Epithelial cell of proximal tubule (primary cell): ENCODE measurements at regions not wholly inside any gene's neighbourhood (a gene's known extent, or its start where the extent isn't known, plus 50 kb on each side); places are given as distances from the start of the nearest gene placed in this dataset.

ENCODE experiments used
- DNase-seq: peaks from one replicate; pipeline ENCODE4 v3.0.0-alpha.2; 2011; ENCODE audit warnings: low read depth
- H3K4me3 ChIP-seq: 2 replicates; pipeline ENCODE4 v1.5.1; 2011; ENCODE audit warnings: low read depth, mild to moderate bottlenecking, low read length
- CTCF ChIP-seq: conservative IDR thresholded peaks from 2 replicates; pipeline ENCODE4 v1.5.1; 2012; ENCODE audit warnings: low read depth, mild to moderate bottlenecking, low read length

GRCh38 chr12:107480836-107481608 is 204.6 kb upstream of the PWP1 start:
- DNase-seq: no peak

DNA sequence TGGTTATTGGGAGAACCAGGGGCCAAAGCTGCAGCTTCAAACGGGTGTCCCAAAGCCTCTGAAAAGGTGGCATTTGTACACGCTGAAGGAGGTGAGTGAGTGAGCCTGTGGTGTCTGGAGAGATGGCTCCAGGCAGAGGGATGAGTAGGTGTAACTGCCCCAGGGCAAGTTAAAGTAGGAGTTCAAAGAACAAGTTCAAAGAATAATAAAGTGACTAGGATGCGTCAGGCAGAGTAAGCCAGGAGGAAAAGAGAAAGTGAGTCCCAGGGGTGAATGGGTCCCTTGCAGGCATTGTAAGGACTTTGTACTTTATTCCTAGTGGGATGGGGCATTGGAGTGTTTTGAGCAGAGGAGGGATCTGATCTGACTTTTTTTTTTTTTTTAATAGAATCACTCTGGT is 201.4 kb upstream of the PWP1 start:
- no peak for DNase-seq
- H3K4me3 ChIP-seq: no peak overlapping the region
- no peak for TF ChIP-seq CTCF

More at GRCh38 chr12:107480836-107481608, 204.6 kb upstream of the PWP1 start:
- no peak for TF ChIP-seq CTCF
- no peak overlapping the region for H3K4me3 ChIP-seq

- no peak for TF ChIP-seq CTCF
- H3K4me3 ChIP-seq: no peak overlapping the region
- DNase-seq: no peak
Measured at GRCh38 chr12:107484941-107485340, 200.7 kb upstream of the PWP1 start.

DNA sequence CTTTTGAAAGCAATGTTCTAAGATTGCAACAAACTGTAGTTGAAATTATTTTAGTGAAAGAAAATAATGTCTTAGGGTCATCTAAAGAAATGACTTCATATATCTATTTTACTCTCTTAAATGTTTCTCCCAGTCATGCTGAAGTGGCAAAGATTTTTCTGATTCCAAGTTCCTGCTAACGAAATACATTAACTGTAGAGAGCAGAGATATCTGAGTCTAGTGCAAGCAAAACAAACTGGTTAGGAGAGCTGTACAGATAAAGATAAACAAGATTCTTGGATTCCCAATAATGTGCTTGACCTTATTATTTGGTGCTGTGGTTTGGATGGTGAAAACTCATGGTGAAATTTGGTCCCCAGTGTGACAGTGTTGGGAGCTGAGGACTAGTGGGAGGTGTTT is 199.9 kb upstream of the PWP1 start:
- no peak for TF ChIP-seq CTCF
- DNase-seq: no peak

GRCh38 chr12:107486140-107486892 is 199.3 kb upstream of the PWP1 start:
- H3K4me3 ChIP-seq: no peak overlapping the region
- no peak for TF ChIP-seq CTCF
- DNase-seq: no peak

More for the DNA sequence above, 199.9 kb upstream of the PWP1 start:
- H3K4me3 ChIP-seq: no peak overlapping the region

DNA sequence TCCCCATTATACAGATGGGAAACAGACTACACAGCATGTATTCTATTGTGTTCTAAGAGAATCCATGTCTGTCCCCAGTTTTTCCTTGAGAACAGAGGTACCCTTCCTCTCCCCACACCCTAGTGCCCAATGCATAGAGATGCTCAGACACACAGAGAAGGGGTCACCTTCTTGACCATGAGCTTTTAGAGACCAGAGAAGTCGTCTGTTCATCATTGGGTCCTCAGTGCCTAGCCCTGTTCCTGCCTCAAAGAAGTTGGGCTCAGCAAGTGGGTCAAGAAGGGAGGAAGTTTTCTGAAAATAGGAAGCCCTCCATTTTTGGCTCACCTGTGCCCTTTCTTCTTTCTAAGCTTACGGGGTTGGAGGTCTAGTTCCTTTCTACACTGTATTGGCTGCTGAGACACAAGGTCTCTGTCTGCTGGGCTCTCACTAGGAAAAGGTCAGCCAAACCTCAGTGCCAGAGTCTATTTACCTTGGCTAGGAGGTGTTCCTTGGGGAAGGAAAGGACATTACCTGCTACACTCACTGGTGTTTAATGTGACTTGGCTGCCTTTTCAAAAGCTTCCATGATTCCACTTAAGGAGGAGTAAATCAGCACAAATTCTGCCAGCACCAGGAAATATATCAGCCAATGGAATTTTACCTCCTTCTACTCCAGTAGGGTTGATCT is 198.5 kb upstream of the PWP1 start:
- TF ChIP-seq CTCF: no peak
- no peak for DNase-seq
- H3K4me3 ChIP-seq: no peak overlapping the region
